GM12878 (cell line): ENCODE measurements at regions not wholly inside any gene's neighbourhood (a gene's known extent, or its start where the extent isn't known, plus 50 kb on each side); places are given as distances from the start of the nearest gene placed in this dataset.

Experiments
- BHLHE40 ChIP-seq, 2 experiments: fragments of 450-650 bp in 1 of 2; IDR thresholded peaks; 2 replicates each; pipeline ENCODE4 v1.6.1; 2011 to 2017; ENCODE audit warnings: low read depth in 2 of 2, borderline replicate concordance in 1 of 2, improper control_type of control experiment in 1 of 2, low read length in 1 of 2, mild to moderate bottlenecking in 1 of 2
- EZH2 ChIP-seq: IDR thresholded peaks from 2 replicates; pipeline ENCODE4 v1.6.1; 2012; ENCODE audit warnings: low read depth, mild to moderate bottlenecking, control low read depth, inconsistent platforms, low read length, borderline replicate concordance; ENCODE audit not compliant: control insufficient read depth
- HDAC6 ChIP-seq: fragments of 200-600 bp; sonication (generic); IDR thresholded peaks from one replicate; pipeline ENCODE4 v1.8.0; 2017; ENCODE audit warnings: antibody characterized with exemption; ENCODE audit not compliant: unreplicated experiment
- NFYA ChIP-seq: IDR thresholded peaks from 2 replicates; pipeline ENCODE4 v1.6.1; 2011; ENCODE audit warnings: low read depth, mild to moderate bottlenecking, low read length, improper control_type of control experiment, borderline replicate concordance
- STAT3 ChIP-seq: IDR thresholded peaks from 2 replicates; pipeline ENCODE4 v1.6.1; 2011; ENCODE audit warnings: low read depth, low read length, improper control_type of control experiment
- ZBTB11 ChIP-seq: fragments of 450-650 bp; formaldehyde crosslinking; IDR thresholded peaks from 2 replicates; pipeline ENCODE4 v1.5.0; 2022; ENCODE audit warnings: mild to moderate bottlenecking, missing genetic modification characterization
- TF ChIP-seq, protein P1 (sequence below): fragments of 450-650 bp; IDR thresholded peaks from 2 replicates; pipeline ENCODE4 v1.6.1; 2016; ENCODE audit warnings: mild to moderate bottlenecking, moderate library complexity, borderline replicate concordance

GRCh38 chr1:65505547-65506300, 85.3 kb downstream of the LEPR start (continued):
- TF ChIP-seq ZBTB11 (CRISPR knock-in tag) (no peak), EZH2 (no peak), NFYA (no peak), HDAC6 (no peak), STAT3 (no peak), BHLHE40 (IDR thresholded peaks at IDR 0.05; ENCODE audit: borderline replicate concordance in 1 of 2, low read depth in 2 of 2, low read length in 1 of 2) (no peak)
- TF ChIP-seq, protein P1, sequence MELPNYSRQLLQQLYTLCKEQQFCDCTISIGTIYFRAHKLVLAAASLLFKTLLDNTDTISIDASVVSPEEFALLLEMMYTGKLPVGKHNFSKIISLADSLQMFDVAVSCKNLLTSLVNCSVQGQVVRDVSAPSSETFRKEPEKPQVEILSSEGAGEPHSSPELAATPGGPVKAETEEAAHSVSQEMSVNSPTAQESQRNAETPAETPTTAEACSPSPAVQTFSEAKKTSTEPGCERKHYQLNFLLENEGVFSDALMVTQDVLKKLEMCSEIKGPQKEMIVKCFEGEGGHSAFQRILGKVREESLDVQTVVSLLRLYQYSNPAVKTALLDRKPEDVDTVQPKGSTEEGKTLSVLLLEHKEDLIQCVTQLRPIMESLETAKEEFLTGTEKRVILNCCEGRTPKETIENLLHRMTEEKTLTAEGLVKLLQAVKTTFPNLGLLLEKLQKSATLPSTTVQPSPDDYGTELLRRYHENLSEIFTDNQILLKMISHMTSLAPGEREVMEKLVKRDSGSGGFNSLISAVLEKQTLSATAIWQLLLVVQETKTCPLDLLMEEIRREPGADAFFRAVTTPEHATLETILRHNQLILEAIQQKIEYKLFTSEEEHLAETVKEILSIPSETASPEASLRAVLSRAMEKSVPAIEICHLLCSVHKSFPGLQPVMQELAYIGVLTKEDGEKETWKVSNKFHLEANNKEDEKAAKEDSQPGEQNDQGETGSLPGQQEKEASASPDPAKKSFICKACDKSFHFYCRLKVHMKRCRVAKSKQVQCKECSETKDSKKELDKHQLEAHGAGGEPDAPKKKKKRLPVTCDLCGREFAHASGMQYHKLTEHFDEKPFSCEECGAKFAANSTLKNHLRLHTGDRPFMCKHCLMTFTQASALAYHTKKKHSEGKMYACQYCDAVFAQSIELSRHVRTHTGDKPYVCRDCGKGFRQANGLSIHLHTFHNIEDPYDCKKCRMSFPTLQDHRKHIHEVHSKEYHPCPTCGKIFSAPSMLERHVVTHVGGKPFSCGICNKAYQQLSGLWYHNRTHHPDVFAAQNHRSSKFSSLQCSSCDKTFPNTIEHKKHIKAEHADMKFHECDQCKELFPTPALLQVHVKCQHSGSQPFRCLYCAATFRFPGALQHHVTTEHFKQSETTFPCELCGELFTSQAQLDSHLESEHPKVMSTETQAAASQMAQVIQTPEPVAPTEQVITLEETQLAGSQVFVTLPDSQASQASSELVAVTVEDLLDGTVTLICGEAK = no peak
